ENCODE measurements at regions not wholly inside any gene's neighbourhood (a gene's known extent, or its start where the extent isn't known, plus 50 kb on each side); places are given as distances from the start of the nearest gene placed in this dataset.

- no peak for TF ChIP-seq CTCF (IDR thresholded peaks at IDR 0.05; ENCODE audit: insufficient read depth, missing control alignments)
- DNase-seq (ENCODE audit: insufficient read length, low spot score) = no peak
- peak; percentile 84 for FAIRE-seq
Measured at GRCh38 chr1:198031086-198031485, 113.9 kb downstream of the LHX9 start.

GRCh38 chr1:198032668-198033067 is 115.5 kb downstream of the LHX9 start:
- no peak for TF ChIP-seq CTCF (IDR thresholded peaks at IDR 0.05; ENCODE audit: insufficient read depth, missing control alignments)
- FAIRE-seq (no peak), DNase-seq (ENCODE audit: insufficient read length, low spot score) (no peak)

GRCh38 chr1:198040880-198041279 is 115.9 kb upstream of the NEK7 start:
- no peak for FAIRE-seq
- no peak for TF ChIP-seq CTCF (IDR thresholded peaks at IDR 0.05; ENCODE audit: insufficient read depth, missing control alignments)
- DNase-seq (ENCODE audit: insufficient read length, low spot score) = no peak

- TF ChIP-seq CTCF (IDR thresholded peaks at IDR 0.05; ENCODE audit: insufficient read depth, missing control alignments) = no peak
- FAIRE-seq (no peak), DNase-seq (ENCODE audit: insufficient read length, low spot score) (no peak)
Measured at GRCh38 chr1:198042168-198042567, 114.6 kb upstream of the NEK7 start.

GRCh38 chr1:198047913-198048312 is 108.9 kb upstream of the NEK7 start:
- no peak for TF ChIP-seq CTCF (IDR thresholded peaks at IDR 0.05; ENCODE audit: insufficient read depth, missing control alignments)
- no peak for DNase-seq (ENCODE audit: insufficient read length, low spot score)
- FAIRE-seq = peak; percentile 55

GRCh38 chr1:198054510-198054909 is 102.3 kb upstream of the NEK7 start:
- FAIRE-seq (no peak), DNase-seq (ENCODE audit: insufficient read length, low spot score) (no peak)
- TF ChIP-seq CTCF (IDR thresholded peaks at IDR 0.05; ENCODE audit: insufficient read depth, missing control alignments) = no peak

GRCh38 chr1:198056255-198056654 is 100.5 kb upstream of the NEK7 start:
- DNase-seq (ENCODE audit: insufficient read length, low spot score) = no peak

More at GRCh38 chr1:198056255-198056654, 100.5 kb upstream of the NEK7 start:
- TF ChIP-seq CTCF (IDR thresholded peaks at IDR 0.05; ENCODE audit: insufficient read depth, missing control alignments) = peak; percentile 11
- no peak for FAIRE-seq

All from D721Med (cell line).